SK-N-SH (cell line): ENCODE measurements at regions not wholly inside any gene's neighbourhood (a gene's known extent, or its start where the extent isn't known, plus 50 kb on each side); places are given as distances from the start of the nearest gene placed in this dataset.
A peak's percentile ranks its signal among the peaks of the same experiment; 100 is the strongest.

Experiments used
- CTCF ChIA-PET: fragments of 300-600, 350-600 bp; formaldehyde crosslinking; extraction: SDS; loops from one replicate; lab custom pipeline; 2021; lab: Yijun Ruan, JAX
- POLR2A ChIA-PET: fragments of 350-600 bp; sonication (Branson Sonifier 250); formaldehyde crosslinking; extraction: SDS; loops from one replicate; lab custom pipeline; 2020; ENCODE audit warnings: antibody characterized with exemption, inconsistent platforms; lab: Yijun Ruan, JAX
- DNase-seq: peaks from one replicate; pipeline ENCODE4 v3.0.0; 2012
- H2AFZ ChIP-seq: fragments of 200-600 bp; sonication (generic); 2 replicates; pipeline ENCODE4 v1.8.1; 2016; ENCODE audit warnings: antibody characterized with exemption, mild to moderate bottlenecking, low read depth
- H3F3A ChIP-seq: fragments of 200-600 bp; sonication (generic); replicated peaks from 2 replicates; pipeline ENCODE3; 2016; ENCODE audit warnings: antibody characterized with exemption, mild to moderate bottlenecking; ENCODE audit not compliant: insufficient read depth
- H3K27ac ChIP-seq, 2 experiments: fragments of 200-500 bp in 1 of 2; fragments of 200-600 bp in 1 of 2; sonication (Bioruptor generic) in 1 of 2; sonication (generic), shearing (Covaris generic) in 1 of 2; 2 replicates each; pipeline versions ENCODE4 v1.5.1 to v1.6.1; 2014 to 2016; ENCODE audit warnings: low read depth in 2 of 2, inconsistent platforms in 1 of 2, low read length in 1 of 2, mild to moderate bottlenecking in 1 of 2, mixed read lengths in 1 of 2
- H3K27me3 ChIP-seq: fragments of 200-600 bp; sonication (generic), shearing (Covaris generic); 2 replicates; pipeline ENCODE4 v1.6.1; 2016; ENCODE audit warnings: mixed run types; ENCODE audit not compliant: insufficient read depth
- H3K36me3 ChIP-seq, 2 experiments: fragments of 200-500 bp in 1 of 2; fragments of 200-600 bp in 1 of 2; sonication (Bioruptor generic) in 1 of 2; sonication (generic) in 1 of 2; replicated peaks in 1 of 2; 2 replicates each; pipeline versions ENCODE3 to v1.5.1; 2014 to 2016; ENCODE audit warnings: low read length in 1 of 2, mild to moderate bottlenecking in 1 of 2; ENCODE audit not compliant: insufficient read depth in 2 of 2, control insufficient read depth in 1 of 2
- H3K4me1 ChIP-seq, 2 experiments: fragments of 200-500 bp in 1 of 2; fragments of 200-600 bp in 1 of 2; sonication (Bioruptor generic) in 1 of 2; sonication (generic), shearing (Covaris generic) in 1 of 2; 2 replicates each; pipeline versions ENCODE4 v1.5.1 to v1.6.1; 2014 to 2016; ENCODE audit warnings: low read depth in 1 of 2, low read length in 1 of 2, mixed run types in 1 of 2; ENCODE audit not compliant: insufficient read depth in 2 of 2, control insufficient read depth in 1 of 2
- H3K4me2 ChIP-seq: fragments of 200-600 bp; sonication (generic), shearing (Covaris generic); 2 replicates; pipeline ENCODE4 v1.6.1; 2017; ENCODE audit warnings: mixed run types
- H3K4me3 ChIP-seq, 2 experiments: fragments of 200-500 bp in 1 of 2; fragments of 200-600 bp in 1 of 2; sonication (Bioruptor generic) in 1 of 2; sonication (generic), shearing (Covaris generic) in 1 of 2; 2 replicates each; pipeline versions ENCODE4 v1.5.1 to v1.8.1; 2014 to 2016; ENCODE audit warnings: low read depth in 2 of 2, inconsistent platforms in 1 of 2, low read length in 1 of 2, mild to moderate bottlenecking in 1 of 2, mixed read lengths in 1 of 2, moderate library complexity in 1 of 2
- H3K79me2 ChIP-seq: fragments of 200-600 bp; sonication (generic); 2 replicates; pipeline ENCODE4 v1.8.1; 2017; ENCODE audit warnings: mild to moderate bottlenecking; ENCODE audit not compliant: insufficient read depth
- H3K9ac ChIP-seq: fragments of 200-600 bp; sonication (generic); 2 replicates; pipeline ENCODE4 v1.6.1; 2017; ENCODE audit warnings: mixed run types
- H3K9me2 ChIP-seq: fragments of 200-600 bp; sonication (generic); 2 replicates; pipeline ENCODE4 v1.6.1; 2017; ENCODE audit warnings: mixed run types
- H3K9me3 ChIP-seq: fragments of 200-600 bp; sonication (generic); 2 replicates; pipeline ENCODE4 v1.6.1; 2017; ENCODE audit warnings: mixed run types, mild to moderate bottlenecking, moderate library complexity
- H4K20me1 ChIP-seq: fragments of 200-600 bp; sonication (generic); 2 replicates; pipeline ENCODE4 v1.6.1; 2017; ENCODE audit warnings: mild to moderate bottlenecking, mixed run types; ENCODE audit not compliant: insufficient read depth
- CHD2 ChIP-seq: fragments of 150-350 bp; IDR thresholded peaks from 2 replicates; pipeline ENCODE4 v1.6.1; 2018; ENCODE audit warnings: low read length; ENCODE audit not compliant: partially characterized antibody
- CTCF ChIP-seq: fragments of 200-600 bp; sonication (generic); IDR thresholded peaks from 2 replicates; pipeline ENCODE4 v1.6.1; 2017; ENCODE audit warnings: antibody characterized with exemption, mild to moderate bottlenecking, moderate library complexity
- ELF1 ChIP-seq: IDR thresholded peaks from 2 replicates; pipeline ENCODE4 v1.4.0; 2012
- EP300 ChIP-seq, 2 experiments: IDR thresholded peaks; 2 replicates each; pipeline versions ENCODE4 v1.4.0 to v1.6.1; 2012; ENCODE audit warnings: borderline replicate concordance in 1 of 2, low read depth in 1 of 2, low read length in 1 of 2
- GABPA ChIP-seq: IDR thresholded peaks from 2 replicates; pipeline ENCODE4 v1.4.0; 2012; ENCODE audit warnings: low read depth, mild to moderate bottlenecking
- JUND ChIP-seq: IDR thresholded peaks from 2 replicates; pipeline ENCODE4 v1.4.0; 2012
- MEF2A ChIP-seq: IDR thresholded peaks from 2 replicates; pipeline ENCODE4 v1.4.0; 2012; ENCODE audit warnings: low read depth, borderline replicate concordance
- MXI1 ChIP-seq: IDR thresholded peaks from 2 replicates; pipeline ENCODE4 v1.6.1; 2012; ENCODE audit warnings: mild to moderate bottlenecking, low read depth, low read length, improper control_type of control experiment
- NRF1 ChIP-seq: IDR thresholded peaks from 2 replicates; pipeline ENCODE4 v1.6.1; 2012; ENCODE audit warnings: low read depth, mild to moderate bottlenecking, low read length
- PBX3 ChIP-seq: IDR thresholded peaks from 2 replicates; pipeline ENCODE4; 2012
- POLR2AphosphoS5 ChIP-seq: IDR thresholded peaks from 2 replicates; pipeline ENCODE4 v1.6.1; 2012; ENCODE audit warnings: low read depth, low read length
- RAD21 ChIP-seq: IDR thresholded peaks from 2 replicates; pipeline ENCODE4 v1.6.1; 2012; ENCODE audit warnings: mild to moderate bottlenecking, low read length
- RCOR1 ChIP-seq: fragments of 150-350 bp; IDR thresholded peaks from 2 replicates; pipeline ENCODE4 v1.6.1; 2017; ENCODE audit warnings: antibody characterized with exemption, low read length
- REST ChIP-seq: IDR thresholded peaks from 2 replicates; pipeline ENCODE4 v1.6.1; 2012; ENCODE audit warnings: mild to moderate bottlenecking, low read depth, low read length, moderate library complexity
- RFX5 ChIP-seq: IDR thresholded peaks from 2 replicates; pipeline ENCODE4 v1.6.1; 2012; ENCODE audit warnings: mild to moderate bottlenecking, improper control_type of control experiment, low read length
- RXRA ChIP-seq: IDR thresholded peaks from 2 replicates; pipeline ENCODE4 v1.4.0; 2012; ENCODE audit warnings: low read depth, mild to moderate bottlenecking, borderline replicate concordance
- TAF1 ChIP-seq: IDR thresholded peaks from 2 replicates; pipeline ENCODE4 v1.6.1; 2012; ENCODE audit warnings: low read depth, mild to moderate bottlenecking, low read length, moderate library complexity, borderline replicate concordance
- TCF12 ChIP-seq: IDR thresholded peaks from 2 replicates; pipeline ENCODE4 v1.4.0; 2012
- YY1 ChIP-seq: IDR thresholded peaks from 2 replicates; pipeline ENCODE4 v1.4.0; 2012; ENCODE audit warnings: low read depth, mild to moderate bottlenecking
- WGBS: methylation state at CpG from one replicate; pipeline ENCODE4 v1.1.6; 2017; ENCODE audit warnings: low lambda C conversion rate; 5-methylcytosine and 5-hydroxymethylcytosine counted together

GRCh38 chr5:156009583-156009982, 317.4 kb upstream of the SGCD start:
- Histone ChIP-seq H3K27ac (no peak overlapping the region), H2AFZ (no peak overlapping the region), H3K9ac (no peak overlapping the region), H3K4me1 (no peaks in the 10 kb centered on the region), H4K20me1 (no peaks in the 10 kb centered on the region), H3K4me2 (no peak overlapping the region), H3K4me3 (no peak overlapping the region), H3K36me3 (no peaks in the 10 kb centered on the region), H3K9me3 (no peaks in the 10 kb centered on the region), H3K79me2 (no peaks in the 10 kb centered on the region), H3K27me3 (no peaks in the 10 kb centered on the region), H3F3A (no peaks in the 10 kb centered on the region), H3K9me2 (no peaks in the 10 kb centered on the region)
- no peak for DNase-seq
- WGBS, result 46% methylated on average over 5 of the region's 5 CpGs
- ChIA-PET POLR2A (no interaction called here), CTCF (no interaction called here)
- TF ChIP-seq GABPA, result no peak
- no peak for TF ChIP-seq POLR2AphosphoS5
- TF ChIP-seq RCOR1, result no peak
- no peak for TF ChIP-seq JUND

- Histone ChIP-seq H3K9ac (no peak overlapping the region), H3K4me1 (no peaks in the 10 kb centered on the region), H3K27me3 (no peaks in the 10 kb centered on the region), H3F3A (no peaks in the 10 kb centered on the region), H3K79me2 (no peaks in the 10 kb centered on the region), H3K36me3 (no peaks in the 10 kb centered on the region), H4K20me1 (no peaks in the 10 kb centered on the region), H3K9me2 (no peaks in the 10 kb centered on the region), H3K9me3 (no peaks in the 10 kb centered on the region), H3K4me2 (no peak overlapping the region), H3K27ac (no peak overlapping the region), H3K4me3 (no peak overlapping the region), H2AFZ (no peak overlapping the region)
- ChIA-PET POLR2A (no interaction called here), CTCF (no interaction called here)
- 24% methylated on average over 1 of the region's 1 CpG for WGBS
- DNase-seq, result no peak
- TF ChIP-seq JUND, result no peak
- peak; percentile 20; the same call in 1 of the 2 replicates for TF ChIP-seq CTCF
- TF ChIP-seq RAD21, result no peak
- TF ChIP-seq TAF1, result no peak
- TF ChIP-seq MXI1, result no peak
- no peak for TF ChIP-seq RFX5
- TF ChIP-seq ELF1, result no peak
Observed at GRCh38 chr5:156015137-156015536, 311.8 kb upstream of the SGCD start.

- Histone ChIP-seq H2AFZ (no peak overlapping the region), H3F3A (no peaks in the 10 kb centered on the region), H4K20me1 (no peaks in the 10 kb centered on the region), H3K36me3 (no peaks in the 10 kb centered on the region), H3K79me2 (no peaks in the 10 kb centered on the region), H3K4me2 (no peak overlapping the region), H3K27me3 (no peaks in the 10 kb centered on the region), H3K9me2 (no peaks in the 10 kb centered on the region), H3K9me3 (no peaks in the 10 kb centered on the region), H3K4me1 (no peaks in the 10 kb centered on the region), H3K4me3 (no peak overlapping the region), H3K27ac (no peak overlapping the region), H3K9ac (no peak overlapping the region)
- 58% methylated on average over 2 of the region's 2 CpGs for WGBS
- DNase-seq, result no peak
- POLR2A ChIA-PET, result no interaction called here
- CTCF ChIA-PET, result interaction anchor here (1.0 kb wide), 1 partner anchor 81 kb away, joined by 3 read pairs; no protein-coding TSS in a partner anchor
- TF ChIP-seq RFX5 (no peak), CHD2 (no peak), TCF12 (no peak), RXRA (no peak), JUND (no peak), TAF1 (no peak), REST (no peak), YY1 (no peak), PBX3 (no peak), MXI1 (no peak), MEF2A (no peak), POLR2AphosphoS5 (no peak), EP300 (IDR thresholded peaks at IDR 0.05; ENCODE audit: borderline replicate concordance in 1 of 2, low read depth in 1 of 2, low read length in 1 of 2) (no peak), NRF1 (no peak), GABPA (no peak)
Observed at GRCh38 chr5:156019130-156019529, 307.8 kb upstream of the SGCD start.
